ENCODE measurements at regions not wholly inside any gene's neighbourhood (a gene's known extent, or its start where the extent isn't known, plus 50 kb on each side); places are given as distances from the start of the nearest gene placed in this dataset.

DNA sequence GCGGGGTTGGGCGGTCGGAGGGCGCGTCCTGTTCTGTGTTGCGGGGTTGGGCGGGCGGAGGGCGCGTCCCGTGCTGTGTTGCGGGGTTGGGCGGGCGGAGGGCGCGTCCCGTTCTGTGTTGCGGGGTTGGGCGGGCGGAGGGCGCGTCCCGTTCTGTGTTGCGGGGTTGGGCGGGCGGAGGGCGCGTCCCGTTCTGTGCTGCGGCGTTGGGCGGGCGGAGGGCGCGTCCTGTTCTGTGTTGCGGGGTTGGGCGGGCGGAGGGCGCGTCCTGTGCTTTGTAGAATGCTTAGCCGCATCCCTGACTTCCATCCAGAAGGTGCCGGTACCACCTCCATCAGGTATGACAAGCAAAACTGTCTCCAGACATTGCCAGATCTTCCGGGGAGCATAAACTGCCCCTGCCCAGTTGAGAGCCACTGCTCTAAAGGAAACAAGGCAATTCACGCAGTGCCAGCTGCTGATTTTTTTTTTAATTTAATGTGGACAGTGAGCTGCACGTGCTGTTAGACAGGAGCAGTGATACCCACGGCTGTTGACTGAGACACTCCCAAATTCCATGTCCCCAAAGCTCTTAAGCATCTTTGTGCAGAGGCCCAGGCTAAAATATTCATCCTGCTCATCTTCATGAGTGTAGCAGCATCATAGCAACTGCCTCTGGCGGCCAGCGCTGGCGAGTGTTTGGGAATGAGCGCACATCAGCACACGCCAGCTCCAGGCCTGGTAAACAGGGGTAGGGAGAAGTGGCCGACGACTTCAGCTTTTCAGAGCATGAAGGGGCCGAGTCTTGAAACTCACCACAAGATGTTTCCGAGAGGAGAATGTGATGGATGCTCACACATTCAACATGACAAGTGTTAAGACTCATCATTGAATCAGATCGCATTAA, 284.4 kb upstream of the CDH4 start:
- no peaks in the 10 kb centered on the region for H3K4me1 ChIP-seq (replicated peaks)
- H3K4me3 ChIP-seq = no peak overlapping the region
- no peaks in the 10 kb centered on the region for H3K27me3 ChIP-seq (replicated peaks)
- H3K9me3 ChIP-seq (replicated peaks) = no peaks in the 10 kb centered on the region; the same call in 1 of the 2 replicates
- no peak overlapping the region for H3K27ac ChIP-seq
- DNase-seq (ENCODE audit: low read depth in 1 of 2, low spot score in 2 of 2) = no peak
- no peaks in the 10 kb centered on the region for H3K36me3 ChIP-seq

GRCh38 chr20:60968853-60969720, 283.0 kb upstream of the CDH4 start:
- no peak for DNase-seq (ENCODE audit: low read depth in 1 of 2, low spot score in 2 of 2)
- Histone ChIP-seq H3K36me3 (no peaks in the 10 kb centered on the region), H3K4me3 (no peak overlapping the region)

DNA sequence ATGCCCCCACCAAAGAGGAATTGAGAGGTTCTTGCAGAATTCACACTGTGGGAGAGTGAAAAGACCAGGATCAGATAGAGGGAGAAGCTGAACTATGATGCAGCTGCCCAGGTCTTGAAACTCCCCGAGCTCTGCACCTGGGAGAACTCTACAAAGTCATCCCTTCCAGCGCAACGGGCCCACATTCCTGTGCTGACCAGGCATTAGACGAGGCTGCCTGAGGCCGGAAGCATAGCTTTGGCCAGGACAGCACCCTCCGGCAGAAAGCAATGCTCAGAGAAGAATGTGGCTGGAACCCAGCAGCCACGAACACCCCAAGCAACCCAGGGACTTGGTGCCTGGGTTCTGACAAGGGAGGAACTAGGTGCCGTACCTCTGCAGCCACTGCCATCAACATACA, 281.5 kb upstream of the CDH4 start:
- no peak for DNase-seq (ENCODE audit: low read depth in 1 of 2, low spot score in 2 of 2)
- Histone ChIP-seq H3K4me3 (no peak overlapping the region), H3K27me3 (replicated peaks) (no peaks in the 10 kb centered on the region), H3K36me3 (no peaks in the 10 kb centered on the region), H3K4me1 (replicated peaks) (no peaks in the 10 kb centered on the region), H3K27ac (no peak overlapping the region), H3K9me3 (replicated peaks) (no peaks in the 10 kb centered on the region)

More at GRCh38 chr20:60968853-60969720, 283.0 kb upstream of the CDH4 start:
- H3K9me3 ChIP-seq (replicated peaks) = no peaks in the 10 kb centered on the region; the same call in 1 of the 2 replicates
- H3K27ac ChIP-seq = no peak overlapping the region
- no peaks in the 10 kb centered on the region for H3K27me3 ChIP-seq (replicated peaks)
- no peaks in the 10 kb centered on the region for H3K4me1 ChIP-seq (replicated peaks)

- no peaks in the 10 kb centered on the region for H3K36me3 ChIP-seq
- H3K27me3 ChIP-seq (replicated peaks) = no peaks in the 10 kb centered on the region
- no peak overlapping the region for H3K27ac ChIP-seq
- H3K4me3 ChIP-seq = no peak overlapping the region
- DNase-seq (ENCODE audit: low read depth in 1 of 2, low spot score in 2 of 2) = no peak
- 0 out of 2 replicates have a peak, but pooled peaks cover 3% of the 10 kb centered on the region for H3K9me3 ChIP-seq (replicated peaks)
- H3K4me1 ChIP-seq (replicated peaks) = no peaks in the 10 kb centered on the region
These were observed 278.0 kb upstream of the CDH4 start for GRCh38 chr20:60974022-60974421.

DNA sequence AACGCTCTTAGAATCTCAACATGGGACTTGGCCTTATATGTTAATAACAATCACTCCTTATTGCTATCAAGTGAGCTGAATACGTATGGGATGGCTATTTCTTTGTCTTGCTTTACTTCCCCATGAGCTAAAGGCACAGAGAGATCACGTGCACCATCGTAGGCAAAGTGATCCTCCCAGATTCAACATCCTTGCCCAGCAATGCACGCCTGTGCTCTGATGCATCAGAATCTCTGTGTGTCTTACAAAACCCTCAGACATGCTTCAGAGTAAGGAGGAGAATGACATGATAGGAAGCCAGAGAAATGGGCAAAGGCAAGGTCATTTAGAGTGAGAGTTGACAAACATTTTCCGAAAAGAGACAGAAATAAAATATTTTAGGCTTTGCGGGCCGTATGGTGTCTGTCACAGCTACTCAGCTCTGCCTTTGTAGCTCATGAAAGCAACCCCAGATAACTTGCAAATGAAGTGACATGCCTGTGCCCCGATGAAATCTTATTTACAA, 277.6 kb upstream of the CDH4 start:
- H3K9me3 ChIP-seq (replicated peaks) = peaks cover 8% of the 10 kb centered on the region; the same call in 1 of the 2 replicates

GRCh38 chr20:60976139-60976538, 275.9 kb upstream of the CDH4 start:
- Histone ChIP-seq H3K9me3 (replicated peaks) (peaks cover 9% of the 10 kb centered on the region; the same call in 1 of the 2 replicates), H3K27ac (no peak overlapping the region), H3K27me3 (replicated peaks) (no peaks in the 10 kb centered on the region), H3K4me3 (no peak overlapping the region), H3K4me1 (replicated peaks) (no peaks in the 10 kb centered on the region), H3K36me3 (no peaks in the 10 kb centered on the region)
- no peak for DNase-seq (ENCODE audit: low read depth in 1 of 2, low spot score in 2 of 2)

More for the DNA sequence above, 277.6 kb upstream of the CDH4 start:
- H3K4me1 ChIP-seq (replicated peaks) = no peaks in the 10 kb centered on the region
- no peak for DNase-seq (ENCODE audit: low read depth in 1 of 2, low spot score in 2 of 2)
- H3K27ac ChIP-seq = no peak overlapping the region
- no peak overlapping the region for H3K4me3 ChIP-seq
- no peaks in the 10 kb centered on the region for H3K36me3 ChIP-seq
- H3K27me3 ChIP-seq (replicated peaks) = no peaks in the 10 kb centered on the region

DNA sequence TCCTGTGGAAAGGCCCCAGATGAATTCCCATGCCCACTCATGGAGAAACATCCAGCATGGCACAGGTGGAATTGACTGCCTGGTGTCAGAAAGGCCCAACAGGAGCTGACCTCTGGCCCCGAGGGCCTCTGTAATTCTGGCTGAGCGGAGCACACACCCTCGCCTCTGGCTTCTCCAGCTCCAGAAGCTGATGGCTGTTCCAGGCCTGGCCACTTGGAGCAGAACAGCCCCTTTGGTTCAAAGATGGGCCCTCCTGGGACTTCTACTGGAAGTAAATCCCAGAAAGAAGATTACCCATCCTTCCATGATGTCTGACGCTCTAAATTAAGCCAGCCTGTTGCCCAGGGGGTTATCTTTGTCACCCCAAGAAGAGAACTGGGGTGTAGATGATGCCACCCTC, 275.1 kb upstream of the CDH4 start:
- no peak for DNase-seq (ENCODE audit: low read depth in 1 of 2, low spot score in 2 of 2)
- Histone ChIP-seq H3K9me3 (replicated peaks) (peaks cover 9% of the 10 kb centered on the region; the same call in 1 of the 2 replicates), H3K4me1 (replicated peaks) (no peaks in the 10 kb centered on the region), H3K36me3 (no peaks in the 10 kb centered on the region), H3K27me3 (replicated peaks) (no peaks in the 10 kb centered on the region), H3K4me3 (no peak overlapping the region), H3K27ac (no peak overlapping the region)

GRCh38 chr20:60977901-60978300, 274.2 kb upstream of the CDH4 start:
- Histone ChIP-seq H3K4me3 (no peak overlapping the region), H3K27me3 (replicated peaks) (no peaks in the 10 kb centered on the region), H3K9me3 (replicated peaks) (peaks cover 9% of the 10 kb centered on the region; the same call in 1 of the 2 replicates), H3K36me3 (no peaks in the 10 kb centered on the region), H3K27ac (no peak overlapping the region), H3K4me1 (replicated peaks) (no peaks in the 10 kb centered on the region)
- DNase-seq (ENCODE audit: low read depth in 1 of 2, low spot score in 2 of 2) = no peak

GRCh38 chr20:60984666-60985065, 267.4 kb upstream of the CDH4 start:
- DNase-seq (ENCODE audit: low read depth in 1 of 2, low spot score in 2 of 2) = no peak
- Histone ChIP-seq H3K4me3 (no peak overlapping the region), H3K9me3 (replicated peaks) (no peaks in the 10 kb centered on the region), H3K36me3 (no peaks in the 10 kb centered on the region), H3K4me1 (replicated peaks) (no peaks in the 10 kb centered on the region), H3K27me3 (replicated peaks) (no peaks in the 10 kb centered on the region), H3K27ac (no peak overlapping the region)

DNA sequence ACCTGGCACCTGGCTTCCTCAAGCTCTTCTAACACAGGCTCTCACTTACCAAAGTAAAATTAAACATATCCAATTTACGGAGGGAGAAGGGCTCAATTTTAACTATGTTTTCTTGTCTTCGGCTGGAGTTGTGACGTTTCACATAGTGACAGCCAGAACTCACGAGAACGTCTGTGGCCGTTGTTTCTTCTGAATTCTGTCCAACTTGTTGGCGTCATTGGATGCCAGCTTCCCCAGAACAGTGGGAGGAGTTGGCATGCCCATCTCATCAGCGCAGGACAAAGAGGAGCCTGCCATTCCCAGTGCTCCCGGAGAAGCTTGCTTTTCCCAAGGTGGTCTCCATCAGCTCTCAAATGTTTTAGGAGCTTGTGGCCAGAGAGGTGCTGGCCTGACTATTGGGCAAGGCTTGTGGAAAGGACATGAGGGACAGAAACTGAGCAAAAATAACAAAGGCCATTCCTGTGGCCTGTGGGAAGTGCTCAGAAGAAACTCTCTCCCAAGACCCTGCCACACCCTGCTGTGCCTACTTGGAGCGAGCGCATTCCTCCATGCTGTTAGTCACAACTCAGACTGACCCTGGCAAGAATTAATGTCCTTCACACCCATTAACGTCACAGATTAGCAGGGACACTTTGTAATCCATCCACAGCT, 265.4 kb upstream of the CDH4 start:
- no peaks in the 10 kb centered on the region for H3K9me3 ChIP-seq (replicated peaks)
- no peak overlapping the region for H3K4me3 ChIP-seq
- H3K27me3 ChIP-seq (replicated peaks) = no peaks in the 10 kb centered on the region
- no peak for DNase-seq (ENCODE audit: low read depth in 1 of 2, low spot score in 2 of 2)
- no peaks in the 10 kb centered on the region for H3K4me1 ChIP-seq (replicated peaks)
- H3K36me3 ChIP-seq = no peaks in the 10 kb centered on the region
- H3K27ac ChIP-seq = no peak overlapping the region

- no peaks in the 10 kb centered on the region for H3K27me3 ChIP-seq (replicated peaks)
These were observed 262.0 kb upstream of the CDH4 start for GRCh38 chr20:60990061-60990460.

GRCh38 chr20:60990643-60991042, 261.4 kb upstream of the CDH4 start:
- Histone ChIP-seq H3K36me3 (no peaks in the 10 kb centered on the region), H3K4me1 (replicated peaks) (no peaks in the 10 kb centered on the region), H3K27ac (no peak overlapping the region), H3K4me3 (no peak overlapping the region), H3K9me3 (replicated peaks) (no peaks in the 10 kb centered on the region), H3K27me3 (replicated peaks) (no peaks in the 10 kb centered on the region)
- no peak for DNase-seq (ENCODE audit: low read depth in 1 of 2, low spot score in 2 of 2)

More at GRCh38 chr20:60990061-60990460, 262.0 kb upstream of the CDH4 start:
- no peaks in the 10 kb centered on the region for H3K9me3 ChIP-seq (replicated peaks)
- no peak for DNase-seq (ENCODE audit: low read depth in 1 of 2, low spot score in 2 of 2)
- no peak overlapping the region for H3K27ac ChIP-seq
- no peak overlapping the region for H3K4me3 ChIP-seq
- no peaks in the 10 kb centered on the region for H3K36me3 ChIP-seq
- no peaks in the 10 kb centered on the region for H3K4me1 ChIP-seq (replicated peaks)

DNA sequence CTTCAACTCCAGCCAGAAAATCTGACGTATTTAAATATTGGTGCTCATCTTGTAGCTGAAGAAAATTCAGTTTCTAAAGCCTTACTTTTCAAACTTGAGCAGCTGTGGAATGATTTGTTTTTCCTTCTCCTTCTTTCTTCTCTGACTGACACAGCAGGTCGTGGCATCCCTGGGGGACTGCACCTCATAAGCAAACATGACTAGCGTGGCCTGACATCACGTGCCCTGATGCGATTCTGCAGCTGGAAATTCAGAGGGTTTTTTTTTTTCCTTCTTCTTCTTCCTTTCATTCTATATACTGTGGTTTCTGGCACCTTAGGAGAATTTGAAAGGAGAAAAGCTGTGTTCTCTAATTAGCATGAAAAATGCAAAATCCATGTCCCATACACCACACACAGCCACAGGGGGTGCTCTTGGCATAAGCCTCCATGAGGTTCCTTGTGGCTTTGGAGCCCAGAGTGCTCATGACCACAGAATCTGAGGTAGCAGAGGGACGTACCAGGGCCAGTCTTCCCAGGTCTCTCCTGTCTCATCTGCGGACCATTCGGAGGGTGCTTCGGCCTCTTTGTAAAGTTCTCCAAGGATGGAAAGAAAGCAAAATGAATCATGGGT, 258.5 kb upstream of the CDH4 start:
- H3K27ac ChIP-seq = no peak overlapping the region
- DNase-seq (ENCODE audit: low read depth in 1 of 2, low spot score in 2 of 2) = no peak
- no peak overlapping the region for H3K4me3 ChIP-seq
- H3K27me3 ChIP-seq (replicated peaks) = no peaks in the 10 kb centered on the region
- no peaks in the 10 kb centered on the region for H3K36me3 ChIP-seq
- H3K4me1 ChIP-seq (replicated peaks) = no peaks in the 10 kb centered on the region
- H3K9me3 ChIP-seq (replicated peaks) = no peaks in the 10 kb centered on the region
